NCI-H69 (cell line): ENCODE measurements at regions not wholly inside any gene's neighbourhood (a gene's known extent, or its start where the extent isn't known, plus 50 kb on each side); places are given as distances from the start of the nearest gene placed in this dataset.
A peak's percentile ranks its signal among the peaks of the same experiment; 100 is the strongest.
"Not testable (repeated sequence)": the region's sequence is repeated elsewhere in the genome, so short reads cannot be mapped to it uniquely, and the experiment has no call there.

Experiments
- DNase-seq: peaks from one replicate; lab custom pipeline; 2025; lab: John Stamatoyannopoulos, UW

DNA sequence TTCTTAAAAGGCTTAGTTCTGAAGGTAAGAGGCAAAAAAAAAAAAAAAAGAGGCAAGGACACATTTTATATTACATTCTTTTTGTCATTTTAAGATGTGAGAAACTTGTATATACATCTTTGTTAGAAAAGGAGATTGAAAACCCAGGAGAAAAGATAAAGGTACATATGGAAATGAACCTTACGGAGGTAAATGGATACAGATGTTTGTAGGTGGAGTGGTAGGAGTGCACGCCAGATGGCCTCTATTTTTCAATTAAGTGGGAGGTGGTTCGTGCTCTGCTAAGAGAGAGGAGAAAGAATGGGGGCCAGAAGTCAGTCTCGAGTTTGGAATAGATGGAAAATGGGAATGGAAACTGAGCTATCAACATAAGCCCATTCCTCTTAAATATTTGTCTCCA is 622.5 kb upstream of the GHITM start:
- peak; percentile 53 for DNase-seq

DNA sequence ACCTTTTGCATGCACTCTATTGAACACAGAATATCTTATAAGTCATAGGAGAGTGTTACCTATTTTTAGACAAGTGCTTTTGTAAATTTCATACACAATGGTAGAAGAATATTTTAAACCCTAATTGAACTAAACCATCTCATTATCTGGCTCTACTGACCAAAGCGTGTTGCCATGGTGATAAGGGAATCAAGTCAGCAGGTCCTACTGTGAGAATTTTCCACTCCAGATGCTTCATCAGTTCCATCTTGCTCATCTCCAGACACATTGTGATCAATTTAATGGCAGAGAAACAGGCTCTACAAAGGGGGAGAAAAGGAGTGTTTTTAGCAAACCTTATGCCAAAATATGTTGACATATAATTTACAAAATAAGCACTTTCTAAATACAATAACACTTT is 621.9 kb upstream of the GHITM start:
- no peak for DNase-seq

- DNase-seq: no peak
These were observed 620.5 kb upstream of the GHITM start for GRCh38 chr10:83518779-83519178.

- not testable (repeated sequence) for DNase-seq
These were observed 618.9 kb upstream of the GHITM start for GRCh38 chr10:83520386-83520785.

DNA sequence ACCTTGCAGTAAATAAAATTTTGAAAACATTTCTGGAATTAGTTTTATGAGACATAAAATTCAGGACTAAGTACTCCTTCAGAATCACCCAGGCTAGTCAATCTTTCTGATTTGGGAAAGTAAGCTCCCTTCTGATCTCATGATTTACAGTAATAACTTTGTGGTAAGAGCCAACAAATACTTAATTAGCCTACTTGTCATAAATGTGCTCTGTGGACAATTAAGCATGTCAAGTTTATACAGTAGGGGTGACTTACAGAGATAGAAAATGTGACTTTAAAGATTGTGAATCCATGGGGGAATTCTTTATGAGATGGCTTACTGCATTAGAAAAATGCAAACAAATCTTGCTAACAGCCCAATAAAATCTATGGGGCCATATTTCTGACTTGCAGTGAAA is 616.9 kb upstream of the GHITM start:
- no peak for DNase-seq

- no peak for DNase-seq
These were observed 616.4 kb upstream of the GHITM start for GRCh38 chr10:83522881-83523386.

DNA sequence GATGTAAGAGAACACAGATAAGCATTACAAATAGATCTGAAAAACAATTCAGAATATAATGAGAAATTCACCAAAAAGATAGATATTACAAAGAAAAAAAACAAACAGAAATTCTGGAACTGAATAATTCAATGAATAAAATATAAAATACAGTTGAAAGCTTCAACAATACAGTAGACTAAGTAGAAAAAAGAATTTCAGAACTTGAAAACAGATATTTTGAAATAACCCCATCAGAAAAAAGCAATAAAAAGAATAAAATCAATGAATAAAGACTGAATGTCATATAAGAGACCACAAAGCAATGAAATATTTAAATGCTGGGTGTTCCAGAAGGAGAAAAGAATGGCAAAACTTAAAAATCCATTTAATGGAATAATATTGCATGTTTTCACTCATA is 611.4 kb upstream of the GHITM start:
- DNase-seq: no peak

GRCh38 chr10:83533290-83533689 is 606.0 kb upstream of the GHITM start:
- no peak for DNase-seq

GRCh38 chr10:83536426-83536825 is 602.9 kb upstream of the GHITM start:
- DNase-seq: no peak

DNA sequence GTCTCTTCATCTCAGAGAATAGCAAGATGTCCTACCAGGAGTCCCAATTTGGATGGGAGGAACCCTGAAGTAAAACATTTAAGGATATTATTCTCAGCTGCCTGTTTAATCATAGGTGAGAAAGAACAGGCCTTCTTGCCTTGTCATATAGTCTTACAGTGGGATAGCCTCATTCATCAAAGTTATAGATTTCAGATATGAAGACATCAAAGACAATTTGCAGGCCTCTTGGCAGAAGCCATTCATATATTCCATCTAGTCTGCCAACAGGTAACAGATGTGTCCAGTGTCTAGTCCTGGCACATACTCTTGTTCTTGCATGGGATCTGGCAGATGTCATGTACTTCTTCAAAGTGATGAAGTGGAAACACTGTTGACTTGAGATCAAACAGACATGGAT is 601.3 kb upstream of the GHITM start:
- no peak for DNase-seq

- DNase-seq: peak; percentile 80
These were observed 599.6 kb upstream of the GHITM start for GRCh38 chr10:83539528-83540308.

GRCh38 chr10:83541046-83541445 is 598.3 kb upstream of the GHITM start:
- no peak for DNase-seq

DNA sequence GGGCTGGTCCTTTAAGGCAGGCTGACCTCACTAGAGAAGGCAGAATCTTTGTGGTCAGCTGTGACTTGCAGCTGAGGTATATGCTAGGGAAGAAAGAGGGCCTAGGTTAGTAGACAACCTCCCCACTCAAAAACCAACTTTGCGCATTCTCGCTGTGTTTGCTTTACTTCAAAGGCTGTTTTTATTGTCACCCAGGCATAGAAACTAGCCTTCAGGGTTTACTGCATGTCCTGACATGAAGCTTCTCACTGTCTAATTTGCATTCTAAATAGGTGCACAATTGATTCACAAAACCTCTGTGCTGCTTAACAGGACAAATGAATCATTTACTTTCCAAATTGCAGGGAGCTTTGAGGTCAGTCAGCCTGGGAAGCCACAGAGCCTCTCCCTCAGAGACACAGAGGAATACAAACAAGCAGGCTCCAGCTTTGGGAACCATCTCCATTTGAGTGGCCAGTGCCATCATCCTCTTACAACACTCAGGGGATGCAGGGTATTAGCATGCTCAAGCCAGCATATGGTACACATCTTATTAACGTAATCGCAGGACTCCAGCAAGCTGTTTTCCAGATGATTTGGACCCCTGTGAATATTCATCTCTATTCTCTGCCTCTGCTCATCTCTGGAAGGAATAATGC is 596.4 kb upstream of the GHITM start:
- peak; percentile 93 for DNase-seq

- peak; percentile 81 for DNase-seq
These were observed 595.4 kb upstream of the GHITM start for GRCh38 chr10:83543691-83544462.

DNA sequence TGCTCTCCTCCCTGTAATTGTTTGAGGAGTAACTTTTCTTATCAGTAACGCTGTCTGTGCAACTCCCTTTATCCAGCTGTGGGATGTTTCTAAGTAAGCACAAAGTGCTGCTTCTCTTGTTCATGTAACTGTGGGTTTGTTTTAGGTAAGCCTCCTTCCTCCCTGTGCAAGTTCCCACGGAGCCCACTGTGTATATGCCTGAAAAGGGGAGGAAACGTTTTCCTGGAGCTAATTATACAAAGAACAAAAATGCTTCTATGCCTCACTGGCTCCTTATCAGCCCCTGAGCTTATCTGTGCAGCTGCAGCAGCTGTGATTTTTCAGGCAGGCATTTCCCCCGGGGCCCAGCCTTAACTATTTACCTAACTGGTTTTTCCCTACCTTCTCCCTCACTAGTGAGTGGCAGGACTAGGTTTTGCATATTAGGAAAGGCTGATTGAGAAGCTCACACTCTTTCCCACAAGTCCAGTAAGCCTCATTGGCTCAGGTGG is 593.4 kb upstream of the GHITM start:
- DNase-seq: peak; percentile 46

DNA sequence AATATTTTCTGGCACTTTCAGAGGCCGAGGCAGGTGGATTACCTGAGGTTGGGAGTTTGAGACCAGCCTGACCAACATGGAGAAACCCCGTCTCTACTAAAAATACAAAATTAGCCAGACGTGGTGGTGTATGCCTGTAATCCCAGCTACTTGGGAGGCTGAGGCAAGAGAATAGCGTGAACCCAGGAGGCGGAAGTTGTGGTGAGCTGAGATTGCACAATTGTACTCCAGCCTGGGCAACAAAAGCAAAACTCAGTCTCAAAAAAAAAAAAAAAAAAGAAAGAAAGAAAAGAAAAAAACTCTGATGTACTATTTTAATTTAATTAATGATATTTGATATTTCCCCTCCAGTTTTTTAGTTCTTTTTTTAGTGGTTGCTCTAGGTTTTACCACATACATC is 588.1 kb upstream of the GHITM start:
- not testable (repeated sequence) for DNase-seq

- DNase-seq: peak; percentile 4
These were observed 585.9 kb upstream of the GHITM start for GRCh38 chr10:83553366-83553765.

DNA sequence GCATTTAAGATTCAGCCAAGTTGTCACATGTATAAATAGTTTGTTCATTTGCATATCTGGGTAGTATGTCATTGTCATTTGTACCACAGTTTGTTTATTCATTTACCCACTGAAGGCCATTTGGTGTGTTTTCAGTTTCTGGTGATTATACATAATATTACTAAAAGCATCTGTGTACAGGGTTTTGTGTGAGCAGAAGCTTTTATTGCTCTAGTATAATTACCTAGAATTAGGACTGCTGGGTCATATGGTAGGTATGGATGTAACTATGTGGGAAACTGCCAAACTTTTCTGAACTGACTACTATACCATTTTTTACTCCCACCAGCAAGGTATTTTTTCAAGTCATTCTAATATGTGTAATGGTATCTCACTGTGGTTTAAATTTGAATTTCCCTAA is 584.0 kb upstream of the GHITM start:
- peak; percentile 13 for DNase-seq

DNA sequence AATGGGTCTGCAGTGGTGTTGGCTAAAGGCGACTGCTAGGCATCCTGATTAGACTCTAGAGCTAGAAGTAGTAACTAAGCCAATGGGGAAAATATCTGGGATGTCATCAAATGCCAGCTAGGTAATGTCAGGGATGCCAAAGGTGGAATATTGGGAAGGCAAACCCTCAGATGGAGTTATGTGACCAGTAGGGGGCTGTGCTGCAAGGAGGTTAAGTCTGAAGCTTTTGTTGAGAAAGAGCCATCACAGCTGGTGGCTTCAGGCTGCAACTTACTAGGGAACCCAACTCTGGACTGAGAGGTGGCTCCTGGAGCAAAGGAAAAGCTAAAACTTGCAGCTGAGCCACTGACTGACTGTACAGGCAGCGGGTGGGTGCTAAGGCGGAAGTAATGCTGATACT is 576.9 kb upstream of the GHITM start:
- no peak for DNase-seq

- DNase-seq: no peak
These were observed 574.3 kb upstream of the GHITM start for GRCh38 chr10:83564889-83565588.

DNA sequence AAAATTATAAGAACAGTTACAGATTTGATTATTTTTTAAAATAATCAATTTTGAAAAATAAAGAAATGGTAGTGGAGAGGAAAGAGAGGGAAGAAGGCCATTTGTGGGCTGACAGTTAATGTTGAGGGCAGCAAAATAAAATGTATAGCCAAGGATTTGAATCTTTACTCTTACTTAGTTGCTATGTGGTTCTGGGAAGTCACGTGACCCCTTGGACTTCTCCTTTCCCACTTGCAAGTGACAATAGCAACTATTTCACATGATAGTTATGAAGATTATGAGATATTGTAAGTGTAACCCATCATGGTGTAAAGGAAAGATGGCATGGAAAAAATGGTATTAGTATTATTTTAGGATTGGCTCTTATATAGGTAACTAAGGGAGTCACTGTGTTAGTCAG is 567.3 kb upstream of the GHITM start:
- DNase-seq: no peak

GRCh38 chr10:83574770-83575169 is 564.5 kb upstream of the GHITM start:
- DNase-seq: no peak
